CD8-positive, alpha-beta memory T cell (primary cell): ENCODE measurements at regions not wholly inside any gene's neighbourhood (a gene's known extent, or its start where the extent isn't known, plus 50 kb on each side); places are given as distances from the start of the nearest gene placed in this dataset.
"Not testable (repeated sequence)": the region's sequence is repeated elsewhere in the genome, so short reads cannot be mapped to it uniquely, and the experiment has no call there.

Experiments
- CTCF ChIA-PET: fragments of 350-600 bp; sonication (Branson Sonifier 250); formaldehyde crosslinking; loops from one replicate; lab custom pipeline; 2021; ENCODE audit warnings: antibody characterized with exemption; lab: Charles Lee
- POLR2A ChIA-PET: fragments of 350-600 bp; sonication (Branson Sonifier 250); formaldehyde crosslinking; loops from one replicate; lab custom pipeline; 2021; ENCODE audit warnings: antibody characterized with exemption; lab: Charles Lee
- DNase-seq, 5 donors: peaks; one replicate each; pipeline versions ENCODE4 v3.0.0 to v3.0.0-alpha.2; 2020 to 2022; ENCODE audit warnings: mixed read lengths in 1 of 5
- H3K27ac ChIP-seq: one replicate; pipeline ENCODE4 v1.7.0; 2013; ENCODE audit warnings: low read depth, mild to moderate bottlenecking, low read length, moderate library complexity
- H3K27me3 ChIP-seq: 2 replicates; pipeline ENCODE4 v1.7.0; 2013; ENCODE audit warnings: low read length, mild to moderate bottlenecking; ENCODE audit not compliant: insufficient read depth, poor library complexity, severe bottlenecking
- H3K36me3 ChIP-seq: 2 replicates; pipeline ENCODE4 v1.7.0; 2013; ENCODE audit warnings: mild to moderate bottlenecking, low read length, moderate library complexity; ENCODE audit not compliant: insufficient read depth
- H3K4me1 ChIP-seq: 2 replicates; pipeline ENCODE4 v1.7.0; 2013; ENCODE audit warnings: mild to moderate bottlenecking, low read length, moderate library complexity; ENCODE audit not compliant: insufficient read depth
- H3K4me3 ChIP-seq: 2 replicates; pipeline ENCODE4 v1.7.0; 2013; ENCODE audit warnings: mild to moderate bottlenecking, low read length
- H3K9me3 ChIP-seq: 2 replicates; pipeline ENCODE4 v1.7.0; 2013; ENCODE audit warnings: mild to moderate bottlenecking, low read length
- H3K27ac Mint-ChIP-seq, 8 donors: one replicate each; pipeline ENCODE4 v1.8.0; 2020 to 2021; ENCODE audit warnings: mixed read lengths in 8 of 8, mild to moderate bottlenecking in 6 of 8, inconsistent platforms in 3 of 8, moderate library complexity in 3 of 8
- H3K27me3 Mint-ChIP-seq, 2 donors: one replicate each; pipeline ENCODE4 v1.8.0; 2020 to 2021; ENCODE audit warnings: mixed read lengths in 2 of 2, mild to moderate bottlenecking in 1 of 2, moderate library complexity in 1 of 2
- H3K36me3 Mint-ChIP-seq, 3 donors: one replicate each; pipeline ENCODE4 v1.8.0; 2020 to 2021; ENCODE audit warnings: mixed read lengths in 3 of 3, inconsistent platforms in 1 of 3, mild to moderate bottlenecking in 1 of 3
- H3K4me1 Mint-ChIP-seq, 3 donors: one replicate each; pipeline ENCODE4 v1.8.0; 2020 to 2021; ENCODE audit warnings: mixed read lengths in 3 of 3, inconsistent platforms in 1 of 3, mild to moderate bottlenecking in 1 of 3
- H3K4me3 Mint-ChIP-seq, 7 donors: one replicate each; pipeline ENCODE4 v1.8.0; 2020 to 2021; ENCODE audit warnings: mixed read lengths in 7 of 7, mild to moderate bottlenecking in 6 of 7, moderate library complexity in 4 of 7, inconsistent platforms in 2 of 7
- H3K9me3 Mint-ChIP-seq, 5 donors: one replicate each; pipeline ENCODE4 v1.8.0; 2020 to 2022; ENCODE audit warnings: mixed read lengths in 5 of 5, mild to moderate bottlenecking in 3 of 5, moderate library complexity in 2 of 5, inconsistent platforms in 1 of 5

DNA sequence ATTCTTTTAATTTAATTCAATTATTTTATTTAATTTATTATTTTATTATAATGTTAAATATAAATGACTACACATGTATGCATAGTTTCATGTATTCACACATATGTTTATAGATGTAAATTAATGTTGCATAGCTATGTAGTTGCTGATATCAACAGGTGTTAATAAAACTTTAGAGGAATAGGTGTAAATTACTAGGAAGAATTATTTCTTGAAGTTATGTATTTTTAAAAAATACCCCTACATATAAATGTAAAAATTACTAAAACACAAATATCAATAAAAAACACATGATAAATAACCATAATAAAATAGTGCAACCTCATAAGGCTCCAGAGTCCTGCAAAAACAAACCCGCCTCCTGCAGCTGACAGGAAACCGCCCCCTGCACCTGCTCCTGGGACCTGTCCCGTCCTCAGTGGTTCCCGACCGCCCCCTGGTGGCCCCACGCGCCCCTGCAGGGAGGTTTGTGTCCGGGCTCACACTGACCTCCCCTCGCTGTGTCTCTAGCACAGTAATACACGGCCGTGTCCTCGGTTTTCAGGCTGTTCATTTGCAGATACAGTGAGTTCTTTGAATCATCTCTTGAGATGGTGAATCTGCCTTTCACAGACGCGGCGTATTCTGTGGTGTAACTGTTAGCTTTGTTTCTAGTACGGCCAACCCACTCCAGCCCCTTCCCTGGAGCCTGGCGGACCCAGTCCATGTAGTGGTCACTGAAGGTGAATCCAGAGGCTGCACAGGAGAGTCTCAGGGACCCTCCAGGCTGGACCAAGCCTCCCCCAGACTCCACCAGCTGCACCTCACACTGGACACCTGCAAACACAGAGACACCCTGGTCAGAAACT is 1264.0 kb downstream of the TMEM121 start:
- Mint-ChIP-seq H3K27ac (no peak overlapping the region), H3K9me3 (no peaks in the 10 kb centered on the region), H3K36me3 (no peaks in the 10 kb centered on the region), H3K4me3 (no peak overlapping the region), H3K4me1 (peaks cover 6 to 12% (median 11%) of the 10 kb centered on the region in 3 donors), H3K27me3 (peaks cover 11 to 40% of the 10 kb centered on the region in 2 donors)
- DNase-seq = peak; percentile 42 to 75 (median 53)
- Histone ChIP-seq H3K27ac (no peak overlapping the region), H3K27me3 (no peaks in the 10 kb centered on the region), H3K4me3 (no peak overlapping the region), H3K36me3 (no peaks in the 10 kb centered on the region), H3K9me3 (no peaks in the 10 kb centered on the region), H3K4me1 (peaks cover 4% of the 10 kb centered on the region)
- ChIA-PET POLR2A (no interaction called here), CTCF (interaction anchor here (0.7 to 2.2 kb wide), 5 partner anchors 9 to 82 kb away, joined by 4 to 10 read pairs (median 7); no protein-coding TSS in a partner anchor)

DNA sequence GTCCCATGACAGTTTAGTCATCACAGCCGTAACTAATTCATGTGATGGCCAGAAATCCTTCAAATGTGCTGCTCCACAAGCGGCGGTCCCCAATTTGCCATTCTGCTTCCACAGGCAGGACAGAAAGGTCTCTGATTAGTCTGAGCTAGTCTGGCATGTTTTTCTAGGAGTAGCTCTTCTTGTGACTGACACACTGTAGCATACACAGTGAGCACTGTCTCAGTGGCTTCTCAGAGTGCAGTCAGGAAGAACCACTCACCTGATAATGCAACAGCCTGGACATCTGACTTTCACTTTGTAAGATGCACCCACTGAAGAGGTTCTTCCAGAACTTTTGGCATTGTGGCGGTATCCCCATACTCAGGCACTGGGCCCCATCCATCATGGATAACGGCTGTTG is 1266.2 kb downstream of the TMEM121 start:
- POLR2A ChIA-PET = no interaction called here
- CTCF ChIA-PET = no interaction called here
- no peaks in the 10 kb centered on the region for H3K27me3 ChIP-seq
- no peak overlapping the region for H3K27ac ChIP-seq
- no peak overlapping the region for H3K4me3 ChIP-seq
- Mint-ChIP-seq H3K4me3 (no peak overlapping the region), H3K36me3 (no peaks in the 10 kb centered on the region), H3K27me3 (peaks cover 9 to 39% of the 10 kb centered on the region in 2 donors), H3K9me3 (no peaks in the 10 kb centered on the region), H3K27ac (no peak overlapping the region), H3K4me1 (peaks cover 6 to 12% (median 11%) of the 10 kb centered on the region in 3 donors)
- no peaks in the 10 kb centered on the region for H3K9me3 ChIP-seq
- H3K4me1 ChIP-seq = peaks cover 4% of the 10 kb centered on the region
- H3K36me3 ChIP-seq = no peaks in the 10 kb centered on the region
- DNase-seq = no peak

DNA sequence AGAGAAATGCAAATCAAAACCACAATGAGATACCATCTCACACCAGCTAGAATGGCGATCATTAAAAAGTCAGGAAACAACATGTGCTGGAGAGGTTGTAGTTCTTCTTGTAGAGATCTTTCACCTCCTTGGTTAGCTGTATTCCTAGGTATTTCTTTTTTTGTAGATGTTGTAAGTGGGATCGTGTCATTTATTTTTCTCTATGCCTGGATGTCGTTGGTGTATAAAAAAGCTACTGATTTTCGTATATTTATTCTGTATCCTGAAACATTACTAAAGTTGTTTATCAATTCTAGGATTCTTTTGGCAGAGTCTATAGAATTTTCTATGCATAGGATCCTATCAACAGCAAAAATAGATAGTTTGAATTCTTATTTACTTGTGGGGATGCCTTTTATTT is 1271.8 kb downstream of the TMEM121 start:
- H3K27ac Mint-ChIP-seq, H3K36me3 ChIP-seq, H3K27me3 ChIP-seq, DNase-seq, H3K27ac ChIP-seq, H3K36me3 Mint-ChIP-seq, H3K9me3 Mint-ChIP-seq, H3K4me3 Mint-ChIP-seq, H3K4me1 Mint-ChIP-seq, H3K4me1 ChIP-seq, H3K4me3 ChIP-seq, POLR2A ChIA-PET, H3K9me3 ChIP-seq: not testable (repeated sequence)
- H3K27me3 Mint-ChIP-seq = peaks cover 28 to 67% of the 10 kb centered on the region in 2 donors
- CTCF ChIA-PET = interaction anchor here (2.6 kb wide), 1 partner anchor 8 kb away, joined by 6 read pairs; no protein-coding TSS in a partner anchor

DNA sequence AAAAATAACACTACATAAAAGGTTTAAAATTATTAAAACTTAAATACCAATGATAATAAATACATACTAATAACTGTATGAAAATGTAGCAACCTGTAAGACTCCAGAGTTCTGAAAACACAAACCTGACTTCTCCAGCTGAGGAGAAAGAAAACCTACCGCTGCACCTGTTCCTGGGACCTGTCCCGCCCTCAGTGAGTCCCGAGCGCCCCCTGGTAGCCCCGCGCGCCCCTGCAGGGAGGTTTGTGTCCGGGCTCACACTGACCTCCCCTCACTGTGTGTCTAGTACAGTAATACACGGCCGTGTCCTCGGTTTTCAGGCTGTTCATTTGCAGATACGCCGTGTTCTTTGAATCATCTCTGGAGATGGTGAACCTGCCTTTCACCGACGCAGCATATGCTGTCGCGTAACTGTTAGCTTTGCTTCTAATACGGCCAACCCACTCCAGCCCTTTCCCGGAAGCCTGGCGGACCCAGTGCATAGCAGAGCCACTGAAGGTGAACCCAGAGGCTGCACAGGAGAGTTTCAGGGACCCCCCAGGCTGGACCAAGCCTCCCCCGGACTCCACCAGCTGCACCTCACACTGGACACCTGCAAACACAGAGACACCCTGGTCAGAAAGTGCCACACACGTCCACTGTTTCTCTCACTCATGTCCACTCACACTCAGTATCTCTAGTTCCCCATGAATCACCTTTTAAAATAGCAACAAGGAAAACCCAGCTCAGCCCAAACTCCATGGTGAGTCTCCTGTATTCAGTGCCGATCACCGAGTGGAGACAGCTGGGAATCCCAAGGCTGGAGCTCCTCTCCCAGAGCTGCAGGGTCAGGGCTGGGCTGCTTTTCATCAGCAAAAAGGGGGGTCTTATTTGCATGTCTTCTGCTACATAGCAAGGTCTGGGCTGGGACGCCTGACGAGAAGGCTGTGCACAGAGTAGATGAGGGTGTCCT is 1276.3 kb downstream of the TMEM121 start:
- no peak for DNase-seq
- no peaks in the 10 kb centered on the region for H3K36me3 ChIP-seq
- Mint-ChIP-seq H3K9me3 (no peaks in the 10 kb centered on the region), H3K4me1 (peaks cover 0 to 1% (median 0%) of the 10 kb centered on the region in 3 donors), H3K4me3 (no peak overlapping the region), H3K36me3 (no peaks in the 10 kb centered on the region), H3K27me3 (peaks cover 32 to 79% of the 10 kb centered on the region in 2 donors), H3K27ac (no peak overlapping the region)
- no peaks in the 10 kb centered on the region for H3K4me1 ChIP-seq
- H3K27ac ChIP-seq = no peak overlapping the region
- ChIA-PET CTCF (interaction anchor here (1.9 kb wide), 1 partner anchor 12 kb away, joined by 7 read pairs; no protein-coding TSS in a partner anchor), POLR2A (no interaction called here)
- no peaks in the 10 kb centered on the region for H3K9me3 ChIP-seq
- H3K27me3 ChIP-seq = peaks cover 3% of the 10 kb centered on the region
- no peak overlapping the region for H3K4me3 ChIP-seq

DNA sequence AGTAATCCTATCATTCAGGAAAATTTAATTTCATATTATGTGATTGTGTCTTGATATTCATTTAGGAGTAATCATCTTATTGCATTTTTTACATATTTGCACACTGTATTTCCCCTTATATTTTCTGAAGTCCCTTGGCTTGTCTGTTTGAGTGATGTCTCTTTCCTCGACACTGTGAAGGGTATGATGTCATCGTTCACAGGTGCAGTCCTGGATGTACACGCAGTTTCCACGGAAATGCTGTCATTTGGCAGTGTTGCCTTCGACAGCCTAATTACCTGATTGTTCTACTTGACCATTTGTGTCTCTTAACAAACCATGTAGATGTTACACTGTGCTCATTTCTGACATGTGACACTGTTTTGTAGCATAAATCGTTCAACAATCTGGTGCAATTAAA is 1277.0 kb downstream of the TMEM121 start:
- no peak for DNase-seq
- ChIA-PET CTCF (interaction anchor here (1.9 kb wide), 1 partner anchor 13 kb away, joined by 7 read pairs; no protein-coding TSS in a partner anchor), POLR2A (no interaction called here)
- Mint-ChIP-seq H3K4me1 (no peaks in the 10 kb centered on the region), H3K9me3 (no peaks in the 10 kb centered on the region), H3K27ac (no peak overlapping the region), H3K36me3 (no peaks in the 10 kb centered on the region), H3K4me3 (no peak overlapping the region), H3K27me3 (peaks cover 26 to 79% of the 10 kb centered on the region in 2 donors)
- peaks cover 3% of the 10 kb centered on the region for H3K27me3 ChIP-seq
- H3K9me3 ChIP-seq = no peaks in the 10 kb centered on the region
- no peak overlapping the region for H3K4me3 ChIP-seq
- H3K27ac ChIP-seq = no peak overlapping the region
- H3K4me1 ChIP-seq = no peaks in the 10 kb centered on the region
- H3K36me3 ChIP-seq = no peaks in the 10 kb centered on the region

DNA sequence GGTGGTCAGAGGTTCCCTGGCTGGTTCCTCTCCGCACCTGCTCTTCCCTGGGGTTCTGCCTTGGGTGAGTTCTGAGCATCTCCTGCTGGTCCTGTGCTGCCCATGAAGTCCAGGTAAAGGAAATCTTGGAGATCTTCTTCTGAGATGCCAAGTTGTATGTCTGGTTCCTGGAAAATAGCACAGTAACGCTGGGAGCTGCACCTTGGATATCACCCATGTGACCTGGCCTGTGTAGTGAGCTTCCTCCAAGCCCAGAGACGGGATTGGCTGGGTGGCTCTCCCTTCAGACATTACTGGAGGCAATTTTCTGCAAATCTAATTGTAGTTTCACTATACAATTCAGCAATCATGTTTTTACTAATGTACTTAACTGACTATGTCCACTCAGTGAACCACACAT is 1281.1 kb downstream of the TMEM121 start:
- H3K4me3 Mint-ChIP-seq = no peak overlapping the region
- peaks cover 7 to 18% (median 12%) of the 10 kb centered on the region in 3 donors for H3K4me1 Mint-ChIP-seq

DNA sequence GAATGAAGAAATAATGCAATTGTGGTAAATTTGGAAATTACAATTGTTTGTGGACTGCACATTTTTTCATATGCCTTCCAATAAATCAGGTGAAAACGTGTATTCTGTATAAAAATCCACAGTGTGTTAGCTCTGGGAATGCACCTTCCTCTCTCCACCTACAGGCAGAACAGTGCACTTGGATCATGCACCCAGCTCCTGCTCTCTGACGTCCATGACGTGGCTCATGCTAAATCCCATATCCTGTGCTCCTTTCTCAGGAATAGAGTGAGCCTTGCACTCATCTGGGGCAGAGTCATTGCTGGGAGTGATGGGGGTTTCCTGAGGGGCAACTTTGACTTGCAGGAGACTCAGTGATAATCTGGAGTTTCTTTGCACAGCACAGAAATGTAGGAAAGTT is 1282.1 kb downstream of the TMEM121 start:
- Mint-ChIP-seq H3K4me3 (no peak overlapping the region), H3K27me3 (peaks cover 10 to 43% of the 10 kb centered on the region in 2 donors), H3K27ac (no peak overlapping the region), H3K9me3 (no peaks in the 10 kb centered on the region), H3K4me1 (peaks cover 7 to 18% (median 12%) of the 10 kb centered on the region in 3 donors), H3K36me3 (no peaks in the 10 kb centered on the region)
- no peaks in the 10 kb centered on the region for H3K9me3 ChIP-seq
- H3K27ac ChIP-seq = no peak overlapping the region
- ChIA-PET CTCF (no interaction called here), POLR2A (no interaction called here)
- H3K36me3 ChIP-seq = no peaks in the 10 kb centered on the region
- no peaks in the 10 kb centered on the region for H3K4me1 ChIP-seq
- peaks cover 3% of the 10 kb centered on the region for H3K27me3 ChIP-seq
- DNase-seq = no peak
- no peak overlapping the region for H3K4me3 ChIP-seq

More for the DNA sequence above, 1281.1 kb downstream of the TMEM121 start:
- Histone ChIP-seq H3K4me3 (no peak overlapping the region), H3K9me3 (no peaks in the 10 kb centered on the region), H3K36me3 (no peaks in the 10 kb centered on the region), H3K27me3 (peaks cover 3% of the 10 kb centered on the region), H3K4me1 (no peaks in the 10 kb centered on the region), H3K27ac (no peak overlapping the region)
- no peaks in the 10 kb centered on the region for H3K9me3 Mint-ChIP-seq
- CTCF ChIA-PET = no interaction called here
- no peaks in the 10 kb centered on the region for H3K36me3 Mint-ChIP-seq
- peaks cover 18 to 53% of the 10 kb centered on the region in 2 donors for H3K27me3 Mint-ChIP-seq
- POLR2A ChIA-PET = no interaction called here
- no peak for DNase-seq
- no peak overlapping the region for H3K27ac Mint-ChIP-seq
